GM10266 (cell line): ENCODE measurements at regions not wholly inside any gene's neighbourhood (a gene's known extent, or its start where the extent isn't known, plus 50 kb on each side); places are given as distances from the start of the nearest gene placed in this dataset.

ENCODE experiments used
- DNase-seq: peaks from one replicate; pipeline ENCODE4 v3.0.0; 2012; ENCODE audit errors: extremely low spot score
- CTCF ChIP-seq: IDR thresholded peaks from 2 replicates; pipeline ENCODE4 v1.5.1; 2012; ENCODE audit warnings: mild to moderate bottlenecking, low read depth; ENCODE audit not compliant: control insufficient read depth, insufficient read depth; ENCODE audit errors: missing control alignments

GRCh38 chr1:67618285-67619018, 66.5 kb upstream of the GADD45A start:
- no peak for DNase-seq

GRCh38 chr1:67619080-67619479, 65.9 kb upstream of the GADD45A start:
- TF ChIP-seq CTCF: no peak
- no peak for DNase-seq

More at GRCh38 chr1:67618285-67619018, 66.5 kb upstream of the GADD45A start:
- no peak for TF ChIP-seq CTCF

- DNase-seq: no peak
- TF ChIP-seq CTCF: no peak
Observed at GRCh38 chr1:67623906-67624305, 61.1 kb upstream of the GADD45A start.

- no peak for DNase-seq
Observed at GRCh38 chr1:67624680-67625079, 60.3 kb upstream of the GADD45A start.

GRCh38 chr1:67626090-67626860, 58.7 kb upstream of the GADD45A start:
- no peak for DNase-seq
- TF ChIP-seq CTCF: no peak

More at GRCh38 chr1:67624680-67625079, 60.3 kb upstream of the GADD45A start:
- no peak for TF ChIP-seq CTCF

GRCh38 chr1:67626861-67627235, 58.2 kb upstream of the GADD45A start:
- no peak for TF ChIP-seq CTCF
- DNase-seq: no peak

GRCh38 chr1:67627336-67627735, 57.7 kb upstream of the GADD45A start:
- TF ChIP-seq CTCF: no peak
- DNase-seq: no peak
